ENCODE measurements at regions not wholly inside any gene's neighbourhood (a gene's known extent, or its start where the extent isn't known, plus 50 kb on each side); places are given as distances from the start of the nearest gene placed in this dataset.

GRCh38 chr15:57767481-57767880 lies 61.0 kb downstream of the POLR2M start:
- TF ChIP-seq CTCF (IDR thresholded peaks at IDR 0.05), result no peak
- Histone ChIP-seq H3K9me3 (no peaks in the 10 kb centered on the region), H3K27me3 (no peaks in the 10 kb centered on the region), H3K4me1 (no peaks in the 10 kb centered on the region), H3K27ac (no peak overlapping the region), H3K4me3 (no peak overlapping the region), H3K36me3 (no peaks in the 10 kb centered on the region)
- DNase-seq (no peak), ATAC-seq (no peak)
- intact Hi-C loops (cut with DNase I), result no loop called here

- ATAC-seq (peak; percentile 30), DNase-seq (peak in 1 of 4 donors; percentile 43)
- TF ChIP-seq CTCF (IDR thresholded peaks at IDR 0.05), result no peak
- no peak overlapping the region for H3K27ac ChIP-seq
- intact Hi-C loops (cut with DNase I), result no loop called here
- no peaks in the 10 kb centered on the region for H3K36me3 ChIP-seq
- H3K4me1 ChIP-seq, result no peaks in the 10 kb centered on the region
- no peak overlapping the region for H3K4me3 ChIP-seq
- no peaks in the 10 kb centered on the region for H3K27me3 ChIP-seq
- H3K9me3 ChIP-seq, result no peaks in the 10 kb centered on the region
Measured at GRCh38 chr15:57769266-57769665, 62.8 kb downstream of the POLR2M start.

- Histone ChIP-seq H3K4me3 (no peak overlapping the region), H3K27me3 (no peaks in the 10 kb centered on the region), H3K9me3 (no peaks in the 10 kb centered on the region), H3K4me1 (no peaks in the 10 kb centered on the region), H3K27ac (no peak overlapping the region), H3K36me3 (no peaks in the 10 kb centered on the region)
- DNase-seq (no peak), ATAC-seq (no peak)
- intact Hi-C loops (cut with DNase I), result no loop called here
- no peak for TF ChIP-seq CTCF (IDR thresholded peaks at IDR 0.05)
Measured at GRCh38 chr15:57770495-57770894, 64.0 kb downstream of the POLR2M start.

GRCh38 chr15:57772223-57772957 lies 65.9 kb downstream of the POLR2M start:
- intact Hi-C loops (cut with DNase I), result no loop called here
- Histone ChIP-seq H3K36me3 (no peaks in the 10 kb centered on the region), H3K27me3 (no peaks in the 10 kb centered on the region), H3K4me3 (no peak overlapping the region), H3K9me3 (no peaks in the 10 kb centered on the region), H3K4me1 (no peaks in the 10 kb centered on the region), H3K27ac (no peak overlapping the region)
- DNase-seq (no peak), ATAC-seq (no peak)
- no peak for TF ChIP-seq CTCF (IDR thresholded peaks at IDR 0.05)

- no peak overlapping the region for H3K27ac ChIP-seq
- no peak for ATAC-seq
Measured at GRCh38 chr15:57773051-57773450, 66.5 kb downstream of the POLR2M start.

More at GRCh38 chr15:57773051-57773450, 66.5 kb downstream of the POLR2M start:
- Histone ChIP-seq H3K27me3 (no peaks in the 10 kb centered on the region), H3K9me3 (no peaks in the 10 kb centered on the region), H3K36me3 (no peaks in the 10 kb centered on the region), H3K4me1 (no peaks in the 10 kb centered on the region), H3K4me3 (no peak overlapping the region)
- TF ChIP-seq CTCF (IDR thresholded peaks at IDR 0.05), result no peak
- DNase-seq, result no peak
- intact Hi-C loops (cut with DNase I), result no loop called here

Measured in left lung (tissue), 4 donors.